Mesendoderm (in vitro differentiated cells): ENCODE measurements at regions not wholly inside any gene's neighbourhood (a gene's known extent, or its start where the extent isn't known, plus 50 kb on each side); places are given as distances from the start of the nearest gene placed in this dataset.
"Not testable (repeated sequence)": the region's sequence is repeated elsewhere in the genome, so short reads cannot be mapped to it uniquely, and the experiment has no call there.

ENCODE experiments used
- DNase-seq: peaks from one replicate; pipeline ENCODE4 v3.0.0; 2013
- H2AK5ac ChIP-seq: 2 replicates; pipeline ENCODE4 v1.6.1; 2013; ENCODE audit warnings: low read length, inconsistent platforms
- H2BK120ac ChIP-seq: 2 replicates; pipeline ENCODE4 v1.6.1; 2013; ENCODE audit warnings: low read depth, mild to moderate bottlenecking, low read length, moderate library complexity, mixed read lengths
- H2BK15ac ChIP-seq: replicated peaks from 2 replicates; pipeline ENCODE4 v1.6.1; 2013; ENCODE audit warnings: low read depth, mild to moderate bottlenecking, moderate library complexity
- H2BK5ac ChIP-seq: 2 replicates; pipeline ENCODE4 v1.6.1; 2013; ENCODE audit warnings: low read length, inconsistent platforms
- H3K18ac ChIP-seq: 2 replicates; pipeline ENCODE4 v1.6.1; 2013; ENCODE audit warnings: mild to moderate bottlenecking, low read length, mixed read lengths
- H3K23ac ChIP-seq: one replicate; pipeline ENCODE4 v1.6.1; 2013; ENCODE audit warnings: low read length
- H3K27ac ChIP-seq: 2 replicates; pipeline ENCODE4 v1.5.1; 2013; ENCODE audit warnings: low read depth, mild to moderate bottlenecking, inconsistent platforms, low read length, moderate library complexity
- H3K27me3 ChIP-seq: 2 replicates; pipeline ENCODE4 v1.6.1; 2013; ENCODE audit warnings: low read length, control low read depth, mild to moderate bottlenecking, inconsistent platforms; ENCODE audit not compliant: insufficient read depth, poor library complexity
- H3K36me3 ChIP-seq: 2 replicates; pipeline ENCODE4 v1.6.1; 2013; ENCODE audit warnings: low read length, inconsistent platforms; ENCODE audit not compliant: control insufficient read depth, insufficient read depth
- H3K4ac ChIP-seq: one replicate; pipeline ENCODE4 v1.6.1; 2013; ENCODE audit warnings: low read depth, mild to moderate bottlenecking, low read length, moderate library complexity
- H3K4me1 ChIP-seq: 2 replicates; pipeline ENCODE4 v1.6.1; 2013; ENCODE audit warnings: low read depth, low read length, inconsistent platforms; ENCODE audit not compliant: control insufficient read depth
- H3K4me2 ChIP-seq: 2 replicates; pipeline ENCODE4 v1.6.1; 2013; ENCODE audit warnings: low read length
- H3K4me3 ChIP-seq: 2 replicates; pipeline ENCODE4 v1.5.1; 2013; ENCODE audit warnings: mild to moderate bottlenecking, low read length
- H3K56ac ChIP-seq: one replicate; pipeline ENCODE4 v1.6.1; 2013; ENCODE audit warnings: low read length
- H3K79me1 ChIP-seq: 2 replicates; pipeline ENCODE4 v1.6.1; 2013; ENCODE audit warnings: low read length, inconsistent platforms
- H3K79me2 ChIP-seq: 2 replicates; pipeline ENCODE4 v1.6.1; 2013; ENCODE audit warnings: mild to moderate bottlenecking, low read length; ENCODE audit not compliant: control insufficient read depth, insufficient read depth
- H3K9ac ChIP-seq: 2 replicates; pipeline ENCODE4 v1.6.1; 2013; ENCODE audit warnings: low read length, inconsistent platforms
- H4K5ac ChIP-seq: one replicate; pipeline ENCODE4 v1.6.1; 2013; ENCODE audit warnings: low read length
- H4K8ac ChIP-seq: one replicate; pipeline ENCODE4 v1.6.1; 2013; ENCODE audit warnings: low read depth, mild to moderate bottlenecking, control low read depth, low read length, moderate library complexity
- WGBS: extraction: QIAGEN DNeasy Blood & Tissue Kit; methylation state at CpG from one replicate; pipeline ENCODE4 v1.1.7; 2013; ENCODE audit warnings: low lambda C conversion rate, missing lambda C conversion rate; ENCODE audit not compliant: insufficient coverage; ENCODE audit errors: extremely low coverage; 5-methylcytosine and 5-hydroxymethylcytosine counted together

- Histone ChIP-seq H3K56ac (no peak overlapping the region), H3K9ac (no peak overlapping the region), H2BK120ac (no peak overlapping the region), H4K5ac (no peak overlapping the region), H2BK5ac (no peak overlapping the region), H3K4me3 (no peak overlapping the region), H3K27ac (no peak overlapping the region), H3K27me3 (no peaks in the 10 kb centered on the region), H3K4me2 (no peak overlapping the region), H3K4me1 (no peaks in the 10 kb centered on the region), H3K36me3 (no peaks in the 10 kb centered on the region), H3K79me1 (no peaks in the 10 kb centered on the region), H3K79me2 (no peaks in the 10 kb centered on the region), H3K23ac (no peak overlapping the region), H2BK15ac (no peak overlapping the region), H3K18ac (no peak overlapping the region), H3K4ac (no peak overlapping the region), H2AK5ac (no peak overlapping the region), H4K8ac (no peak overlapping the region)
- no peak for DNase-seq
- no CpG with 5 or more reads among the region's 7 CpGs for WGBS
Measured at GRCh38 chr6:159421586-159421985, 252.4 kb downstream of the FNDC1 start.

GRCh38 chr6:159418997-159419396 is 249.8 kb downstream of the FNDC1 start:
- no peak overlapping the region for H4K5ac ChIP-seq
- H3K4me3 ChIP-seq = no peak overlapping the region
- no peaks in the 10 kb centered on the region for H3K79me1 ChIP-seq
- H3K36me3 ChIP-seq = no peaks in the 10 kb centered on the region
- H2BK120ac ChIP-seq = no peak overlapping the region
- H3K27ac ChIP-seq = no peak overlapping the region
- H3K23ac ChIP-seq = no peak overlapping the region
- H3K18ac ChIP-seq = no peak overlapping the region
- no peak overlapping the region for H3K4ac ChIP-seq
- H3K27me3 ChIP-seq = no peaks in the 10 kb centered on the region
- no peak overlapping the region for H3K56ac ChIP-seq
- no peaks in the 10 kb centered on the region for H3K4me1 ChIP-seq
- no peak for DNase-seq
- no peak overlapping the region for H2BK5ac ChIP-seq
- no peak overlapping the region for H3K9ac ChIP-seq
- no CpG with 5 or more reads among the region's 2 CpGs for WGBS
- H2BK15ac ChIP-seq = no peak overlapping the region
- no peaks in the 10 kb centered on the region for H3K79me2 ChIP-seq
- H3K4me2 ChIP-seq = no peak overlapping the region
- H2AK5ac ChIP-seq = no peak overlapping the region
- H4K8ac ChIP-seq = no peak overlapping the region

GRCh38 chr6:159416891-159417560 is 247.8 kb downstream of the FNDC1 start:
- Histone ChIP-seq H3K27me3 (no peaks in the 10 kb centered on the region), H3K79me2 (no peaks in the 10 kb centered on the region), H3K79me1 (no peaks in the 10 kb centered on the region), H3K18ac (no peak overlapping the region), H3K56ac (no peak overlapping the region), H3K4ac (no peak overlapping the region), H3K4me2 (no peak overlapping the region), H4K5ac (no peak overlapping the region), H3K36me3 (no peaks in the 10 kb centered on the region), H3K9ac (no peak overlapping the region), H3K4me1 (no peaks in the 10 kb centered on the region), H2AK5ac (no peak overlapping the region), H3K4me3 (no peak overlapping the region), H3K27ac (no peak overlapping the region), H4K8ac (no peak overlapping the region), H2BK15ac (no peak overlapping the region), H3K23ac (no peak overlapping the region), H2BK5ac (no peak overlapping the region), H2BK120ac (no peak overlapping the region)
- no CpG with 5 or more reads among the region's 4 CpGs for WGBS
- no peak for DNase-seq

- 100% methylated on average over 1 of the region's 2 CpGs for WGBS
- Histone ChIP-seq H3K4me1 (no peaks in the 10 kb centered on the region), H2AK5ac (no peak overlapping the region), H3K27me3 (no peaks in the 10 kb centered on the region), H3K56ac (no peak overlapping the region), H3K4me3 (no peak overlapping the region), H2BK15ac (no peak overlapping the region), H3K4me2 (no peak overlapping the region), H3K9ac (no peak overlapping the region), H2BK120ac (no peak overlapping the region), H3K23ac (no peak overlapping the region), H4K8ac (no peak overlapping the region), H3K4ac (no peak overlapping the region), H3K79me2 (no peaks in the 10 kb centered on the region), H4K5ac (no peak overlapping the region), H3K79me1 (no peaks in the 10 kb centered on the region), H3K18ac (no peak overlapping the region), H2BK5ac (no peak overlapping the region), H3K27ac (no peak overlapping the region), H3K36me3 (no peaks in the 10 kb centered on the region)
- DNase-seq = no peak
Measured at GRCh38 chr6:159415540-159415939, 246.3 kb downstream of the FNDC1 start.

GRCh38 chr6:159414711-159415110 is 245.5 kb downstream of the FNDC1 start:
- no CpG with 5 or more reads among the region's 2 CpGs for WGBS
- no peak overlapping the region for H3K18ac ChIP-seq
- H3K4ac ChIP-seq = no peak overlapping the region
- H3K36me3 ChIP-seq = no peaks in the 10 kb centered on the region
- no peak overlapping the region for H3K4me2 ChIP-seq
- H3K27ac ChIP-seq = no peak overlapping the region
- no peaks in the 10 kb centered on the region for H3K27me3 ChIP-seq
- H3K23ac ChIP-seq = no peak overlapping the region
- no peaks in the 10 kb centered on the region for H3K79me1 ChIP-seq
- H3K56ac ChIP-seq = no peak overlapping the region
- H2BK5ac ChIP-seq = no peak overlapping the region
- no peak for DNase-seq
- no peak overlapping the region for H3K4me3 ChIP-seq
- no peaks in the 10 kb centered on the region for H3K4me1 ChIP-seq
- H3K9ac ChIP-seq = no peak overlapping the region
- H2BK15ac ChIP-seq = no peak overlapping the region
- no peak overlapping the region for H4K5ac ChIP-seq
- no peak overlapping the region for H2BK120ac ChIP-seq
- H3K79me2 ChIP-seq = no peaks in the 10 kb centered on the region
- H4K8ac ChIP-seq = no peak overlapping the region
- no peak overlapping the region for H2AK5ac ChIP-seq

GRCh38 chr6:159407211-159407780 is 238.1 kb downstream of the FNDC1 start:
- H3K23ac ChIP-seq, H3K18ac ChIP-seq, H3K79me2 ChIP-seq, H3K27me3 ChIP-seq, H3K4me2 ChIP-seq, H4K5ac ChIP-seq, H3K4me3 ChIP-seq, H3K36me3 ChIP-seq, H3K27ac ChIP-seq, H2AK5ac ChIP-seq, H3K79me1 ChIP-seq, H3K4ac ChIP-seq, H4K8ac ChIP-seq, H3K9ac ChIP-seq, H3K56ac ChIP-seq, H2BK120ac ChIP-seq, H3K4me1 ChIP-seq, DNase-seq, H2BK5ac ChIP-seq, H2BK15ac ChIP-seq: not testable (repeated sequence)
- WGBS = no CpG with 5 or more reads among the region's 41 CpGs
